Ovary (tissue), 3 donors: ENCODE measurements at regions not wholly inside any gene's neighbourhood (a gene's known extent, or its start where the extent isn't known, plus 50 kb on each side); places are given as distances from the start of the nearest gene placed in this dataset.

ENCODE experiments used
- EP300 ChIP-seq: sonication (generic); formaldehyde crosslinking; IDR thresholded peaks from one replicate; pipeline ENCODE4 v1.6.1; 2017; ENCODE audit warnings: antibody characterized with exemption
- POLR2A ChIP-seq: fragments of 450-650 bp; IDR thresholded peaks from one replicate; pipeline ENCODE4 v1.6.1; 2017; ENCODE audit warnings: antibody characterized with exemption, mild to moderate bottlenecking, moderate library complexity
- TF ChIP-seq, protein P1 (sequence below), 3 donors: fragments of 450-650 bp in 2 of 3; fragments of 200-600 bp in 1 of 3; IDR thresholded peaks; one replicate each; pipeline versions ENCODE4 v1.5.1 to v1.8.0; 2016 to 2022; ENCODE audit warnings: antibody characterized with exemption in 3 of 3, mild to moderate bottlenecking in 1 of 3
- donor health status: DM: no; HTN: no; CAD: no.

DNA sequence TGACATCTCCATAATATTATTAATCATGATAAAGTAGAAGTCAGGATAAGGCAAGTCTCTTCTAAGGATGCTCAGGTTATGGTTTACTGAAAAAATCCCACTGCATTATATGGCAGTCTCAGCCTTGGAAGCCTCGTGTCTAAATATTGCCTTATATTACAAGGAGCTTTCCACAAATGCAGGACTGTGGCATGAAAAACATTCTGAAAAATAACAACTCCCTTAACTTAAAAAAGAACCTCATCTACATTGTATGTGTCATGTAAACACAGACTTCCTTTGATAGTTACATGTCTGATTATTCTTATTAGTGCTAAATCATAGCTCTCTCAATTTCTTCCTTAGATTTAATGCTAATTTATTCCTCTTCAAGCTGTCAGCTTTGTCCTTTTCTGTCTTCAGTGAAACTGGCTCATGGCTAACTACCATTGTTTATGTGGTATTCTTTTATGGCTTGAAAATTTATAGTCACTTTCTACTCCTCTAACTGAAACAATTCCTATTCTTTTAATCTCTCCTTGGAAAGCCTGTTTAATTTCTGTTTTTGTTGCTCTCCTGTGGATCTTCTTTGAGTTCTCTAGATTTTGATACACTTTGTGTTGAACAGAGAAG, 156.1 kb downstream of the KIF20B start:
- TF ChIP-seq, protein P1, sequence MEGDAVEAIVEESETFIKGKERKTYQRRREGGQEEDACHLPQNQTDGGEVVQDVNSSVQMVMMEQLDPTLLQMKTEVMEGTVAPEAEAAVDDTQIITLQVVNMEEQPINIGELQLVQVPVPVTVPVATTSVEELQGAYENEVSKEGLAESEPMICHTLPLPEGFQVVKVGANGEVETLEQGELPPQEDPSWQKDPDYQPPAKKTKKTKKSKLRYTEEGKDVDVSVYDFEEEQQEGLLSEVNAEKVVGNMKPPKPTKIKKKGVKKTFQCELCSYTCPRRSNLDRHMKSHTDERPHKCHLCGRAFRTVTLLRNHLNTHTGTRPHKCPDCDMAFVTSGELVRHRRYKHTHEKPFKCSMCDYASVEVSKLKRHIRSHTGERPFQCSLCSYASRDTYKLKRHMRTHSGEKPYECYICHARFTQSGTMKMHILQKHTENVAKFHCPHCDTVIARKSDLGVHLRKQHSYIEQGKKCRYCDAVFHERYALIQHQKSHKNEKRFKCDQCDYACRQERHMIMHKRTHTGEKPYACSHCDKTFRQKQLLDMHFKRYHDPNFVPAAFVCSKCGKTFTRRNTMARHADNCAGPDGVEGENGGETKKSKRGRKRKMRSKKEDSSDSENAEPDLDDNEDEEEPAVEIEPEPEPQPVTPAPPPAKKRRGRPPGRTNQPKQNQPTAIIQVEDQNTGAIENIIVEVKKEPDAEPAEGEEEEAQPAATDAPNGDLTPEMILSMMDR (IDR thresholded peaks at IDR 0.05), result no peak
- no peak for TF ChIP-seq POLR2A
- TF ChIP-seq EP300, result no peak
